ENCODE measurements at regions not wholly inside any gene's neighbourhood (a gene's known extent, or its start where the extent isn't known, plus 50 kb on each side); places are given as distances from the start of the nearest gene placed in this dataset.

DNA sequence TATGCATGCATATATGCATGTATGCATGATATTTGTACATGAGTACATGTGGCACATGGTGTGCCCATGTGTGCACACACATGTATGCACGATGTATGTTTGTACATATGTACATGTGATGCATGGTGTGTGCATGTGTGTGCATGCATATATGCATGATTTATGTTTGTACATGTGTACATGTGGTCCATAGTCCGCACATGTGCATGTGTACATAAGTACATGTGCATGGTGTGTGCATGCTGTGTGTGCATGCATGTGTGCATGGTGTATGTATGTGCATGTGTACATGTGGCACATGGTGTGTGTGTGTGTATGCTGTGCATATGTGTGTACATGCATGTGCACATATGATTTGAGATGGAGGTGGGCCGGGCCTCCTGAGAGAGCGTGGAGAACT lies 384.2 kb downstream of the TYW1 start:
- TF ChIP-seq CTCF (IDR thresholded peaks at IDR 0.05 in 4 of 5, conservative IDR thresholded peaks at IDR 0.05 in 1 of 5) (no peak), POLR2A (IDR thresholded peaks at IDR 0.05) (no peak)

All from gastrocnemius medialis (tissue), 4 donors.